H9 (cell line): ENCODE measurements at regions not wholly inside any gene's neighbourhood (a gene's known extent, or its start where the extent isn't known, plus 50 kb on each side); places are given as distances from the start of the nearest gene placed in this dataset.

Experiments used
- DNase-seq: peaks from one replicate; pipeline ENCODE4 v3.0.0-alpha.2; 2017
- H2AFZ ChIP-seq: one replicate; pipeline ENCODE4 v1.6.1; 2013; ENCODE audit warnings: mild to moderate bottlenecking, low read length, control low read depth, moderate library complexity
- H2AK5ac ChIP-seq: 2 replicates; pipeline ENCODE4 v1.6.1; 2013; ENCODE audit warnings: low read length, control low read depth, mixed read lengths; ENCODE audit not compliant: insufficient read length
- H2BK120ac ChIP-seq: one replicate; pipeline ENCODE4 v1.6.1; 2013; ENCODE audit warnings: low read depth, mild to moderate bottlenecking, low read length, control low read depth, inconsistent platforms; ENCODE audit not compliant: poor library complexity, severe bottlenecking
- H2BK12ac ChIP-seq: 2 replicates; pipeline ENCODE4 v1.6.1; 2013; ENCODE audit warnings: low read length, control low read depth, mixed read lengths, low read depth; ENCODE audit not compliant: insufficient read length
- H2BK15ac ChIP-seq: 2 replicates; pipeline ENCODE4 v1.6.1; 2013; ENCODE audit warnings: low read depth, low read length, control low read depth
- H2BK20ac ChIP-seq: one replicate; pipeline ENCODE4 v1.6.1; 2013; ENCODE audit warnings: low read depth, mild to moderate bottlenecking, low read length, control low read depth, inconsistent platforms; ENCODE audit not compliant: poor library complexity, severe bottlenecking
- H2BK5ac ChIP-seq: 2 replicates; pipeline ENCODE4 v1.6.1; 2013; ENCODE audit warnings: low read length, control low read depth, mixed read lengths; ENCODE audit not compliant: insufficient read length
- H3K14ac ChIP-seq: 2 replicates; pipeline ENCODE4 v1.6.1; 2013; ENCODE audit warnings: low read length, control low read depth; ENCODE audit not compliant: insufficient read depth
- H3K18ac ChIP-seq: 2 replicates; pipeline ENCODE4 v1.6.1; 2013; ENCODE audit warnings: low read depth, mild to moderate bottlenecking, mixed read lengths, low read length, control low read depth; ENCODE audit not compliant: insufficient read length
- H3K23ac ChIP-seq: 2 replicates; pipeline ENCODE4 v1.6.1; 2013; ENCODE audit warnings: low read length, control low read depth, mixed read lengths, low read depth; ENCODE audit not compliant: insufficient read length
- H3K23me2 ChIP-seq: 2 replicates; pipeline ENCODE4 v1.6.1; 2013; ENCODE audit warnings: low read depth, mild to moderate bottlenecking, mixed read lengths, low read length, control low read depth; ENCODE audit not compliant: insufficient read length, poor library complexity, severe bottlenecking
- H3K27ac ChIP-seq: 2 replicates; pipeline ENCODE4 v1.5.1; 2013; ENCODE audit warnings: low read length, control low read depth, mixed read lengths, low read depth; ENCODE audit not compliant: insufficient read length
- H3K27me3 ChIP-seq: 2 replicates; pipeline ENCODE4 v1.6.1; 2013; ENCODE audit warnings: low read length, control low read depth, inconsistent platforms; ENCODE audit not compliant: insufficient read depth
- H3K4ac ChIP-seq: 2 replicates; pipeline ENCODE4 v1.6.1; 2013; ENCODE audit warnings: low read depth, mild to moderate bottlenecking, control low read depth, inconsistent platforms, low read length, moderate library complexity
- H3K4me1 ChIP-seq: 2 replicates; pipeline ENCODE4 v1.6.1; 2013; ENCODE audit warnings: low read length, control low read depth, inconsistent platforms; ENCODE audit not compliant: insufficient read depth
- H3K4me2 ChIP-seq: 2 replicates; pipeline ENCODE4 v1.6.1; 2013; ENCODE audit warnings: low read length, control low read depth, mixed read lengths; ENCODE audit not compliant: insufficient read length, insufficient read depth
- H3K56ac ChIP-seq: 2 replicates; pipeline ENCODE4 v1.6.1; 2013; ENCODE audit warnings: low read depth, mild to moderate bottlenecking, mixed read lengths, low read length, control low read depth; ENCODE audit not compliant: insufficient read length
- H3K79me1 ChIP-seq: 2 replicates; pipeline ENCODE4 v1.6.1; 2013; ENCODE audit warnings: low read depth, mild to moderate bottlenecking, moderate library complexity, low read length, control low read depth, inconsistent platforms; ENCODE audit not compliant: insufficient read depth, poor library complexity, severe bottlenecking
- H3K79me2 ChIP-seq: 2 replicates; pipeline ENCODE4 v1.6.1; 2013; ENCODE audit warnings: low read length, control low read depth, inconsistent platforms; ENCODE audit not compliant: insufficient read depth
- H3K9ac ChIP-seq: 2 replicates; pipeline ENCODE4 v1.6.1; 2013; ENCODE audit warnings: low read length, control low read depth, mixed read lengths; ENCODE audit not compliant: insufficient read length; ENCODE audit errors: extremely low read depth
- H3K9me3 ChIP-seq: one replicate; pipeline ENCODE4 v1.6.1; 2013; ENCODE audit warnings: low read depth, low read length, inconsistent platforms; ENCODE audit not compliant: control insufficient read depth
- H3T11ph ChIP-seq: one replicate; pipeline ENCODE4 v1.6.1; 2013; ENCODE audit warnings: mild to moderate bottlenecking, low read length, control low read depth, inconsistent platforms
- H4K20me1 ChIP-seq: one replicate; pipeline ENCODE4 v1.6.1; 2013; ENCODE audit not compliant: control insufficient read depth, insufficient read length, insufficient read depth
- H4K5ac ChIP-seq: 2 replicates; pipeline ENCODE4 v1.6.1; 2013; ENCODE audit warnings: low read depth, mild to moderate bottlenecking, mixed read lengths, low read length, control low read depth; ENCODE audit not compliant: insufficient read length
- H4K8ac ChIP-seq: replicated peaks from 2 replicates; pipeline ENCODE4 v1.6.1; 2013; ENCODE audit warnings: low read length, control low read depth, mixed read lengths, low read depth; ENCODE audit not compliant: insufficient read length
- H4K91ac ChIP-seq: 2 replicates; pipeline ENCODE4 v1.6.1; 2013; ENCODE audit warnings: low read depth, mild to moderate bottlenecking, moderate library complexity, mixed read lengths, low read length, control low read depth; ENCODE audit not compliant: insufficient read length
- H3K27ac Mint-ChIP-seq, 3 experiments: 2 replicates in 2 of 3; 3 replicates in 1 of 3; pipeline ENCODE4 v1.8.0; 2020 to 2021; ENCODE audit warnings: mixed read lengths in 3 of 3, mild to moderate bottlenecking in 1 of 3, moderate library complexity in 1 of 3
- H3K27me3 Mint-ChIP-seq: 2 replicates; pipeline ENCODE4 v1.8.0; 2021; ENCODE audit warnings: low read depth, mild to moderate bottlenecking, moderate library complexity, mixed read lengths
- H3K36me3 Mint-ChIP-seq, 3 experiments: 2 replicates in 2 of 3; 3 replicates in 1 of 3; pipeline ENCODE4 v1.8.0; 2020 to 2021; ENCODE audit warnings: low read depth in 3 of 3, mixed read lengths in 3 of 3; ENCODE audit not compliant: insufficient read depth in 1 of 3
- H3K4me1 Mint-ChIP-seq, 2 experiments: 2 replicates each; pipeline ENCODE4 v1.8.0; 2020; ENCODE audit warnings: mixed read lengths in 2 of 2
- H3K4me3 Mint-ChIP-seq, 2 experiments: 2 replicates in 1 of 2; 3 replicates in 1 of 2; pipeline ENCODE4 v1.8.0; 2020 to 2021; ENCODE audit warnings: mild to moderate bottlenecking in 2 of 2, mixed read lengths in 2 of 2, moderate library complexity in 1 of 2
- H3K9me3 Mint-ChIP-seq, 2 experiments: 2 replicates in 1 of 2; 3 replicates in 1 of 2; pipeline ENCODE4 v1.8.0; 2020; ENCODE audit warnings: mild to moderate bottlenecking in 2 of 2, mixed read lengths in 2 of 2, moderate library complexity in 1 of 2
- CTCF ChIP-seq: fragments of 200-600 bp; sonication (generic); conservative IDR thresholded peaks from 3 replicates; pipeline ENCODE4 v1.8.0; 2021; ENCODE audit warnings: antibody characterized with exemption, mild to moderate bottlenecking
- WGBS: extraction: QIAGEN DNeasy Blood & Tissue Kit; methylation state at CpG from one replicate; pipeline ENCODE4 v1.1.7; 2013; ENCODE audit warnings: missing lambda C conversion rate, low lambda C conversion rate, mixed read lengths; ENCODE audit not compliant: insufficient read length; ENCODE audit errors: extremely low coverage; 5-methylcytosine and 5-hydroxymethylcytosine counted together

GRCh38 chrX:104420907-104421306 is 145.1 kb upstream of the IL1RAPL2 start:
- no peak overlapping the region for H4K5ac ChIP-seq
- no peak overlapping the region for H3T11ph ChIP-seq
- H3K36me3 Mint-ChIP-seq, result peaks cover 0 to 6% (median 0%) of the 10 kb centered on the region in 3 experiments; a peak in 1 of 7 replicates
- TF ChIP-seq CTCF, result no peak
- H3K4ac ChIP-seq, result no peak overlapping the region
- H3K56ac ChIP-seq, result no peak overlapping the region
- peaks cover 0 to 3% of the 10 kb centered on the region in 2 experiments; a peak in 2 of 4 replicates for H3K4me1 Mint-ChIP-seq
- H4K8ac ChIP-seq, result no peak overlapping the region
- H2BK15ac ChIP-seq, result no peak overlapping the region
- peaks cover 2% of the 10 kb centered on the region; the same call in 1 of the 2 replicates for H3K27me3 Mint-ChIP-seq
- no peak overlapping the region for H2BK5ac ChIP-seq
- H3K4me1 ChIP-seq, result no peaks in the 10 kb centered on the region
- H2BK20ac ChIP-seq, result no peak overlapping the region
- no peaks in the 10 kb centered on the region for H3K9me3 ChIP-seq
- H3K79me2 ChIP-seq, result no peaks in the 10 kb centered on the region
- no peak overlapping the region for H4K91ac ChIP-seq
- no peaks in the 10 kb centered on the region for H3K79me1 ChIP-seq
- no peaks in the 10 kb centered on the region for H4K20me1 ChIP-seq
- H3K14ac ChIP-seq, result no peak overlapping the region
- no peak overlapping the region for H2AFZ ChIP-seq
- H3K23me2 ChIP-seq, result no peaks in the 10 kb centered on the region
- WGBS, result no CpG with 5 or more reads among the region's 4 CpGs
- no peak overlapping the region for H3K27ac ChIP-seq
- H3K27ac Mint-ChIP-seq, result no peak overlapping the region
- H3K4me2 ChIP-seq, result no peak overlapping the region
- no peak overlapping the region for H3K9ac ChIP-seq
- no peak for DNase-seq
- no peak overlapping the region for H3K4me3 Mint-ChIP-seq
- no peak overlapping the region for H2AK5ac ChIP-seq
- no peak overlapping the region for H2BK12ac ChIP-seq
- H3K27me3 ChIP-seq, result no peaks in the 10 kb centered on the region
- no peak overlapping the region for H3K18ac ChIP-seq
- peaks cover 12 to 49% of the 10 kb centered on the region in 2 experiments; a peak in 4 of 5 replicates for H3K9me3 Mint-ChIP-seq
- no peak overlapping the region for H2BK120ac ChIP-seq
- H3K23ac ChIP-seq, result no peak overlapping the region
